GM19463 (cell line): ENCODE measurements at regions not wholly inside any gene's neighbourhood (a gene's known extent, or its start where the extent isn't known, plus 50 kb on each side); places are given as distances from the start of the nearest gene placed in this dataset.
"Not testable (repeated sequence)": the region's sequence is repeated elsewhere in the genome, so short reads cannot be mapped to it uniquely, and the experiment has no call there.

Experiments
- ATAC-seq: cut with Tn5 transposase; IDR thresholded peaks from one replicate; pipeline ENCODE4 v1.9.1; 2021; ENCODE audit warnings: mild to moderate bottlenecking, moderate library complexity; ENCODE audit not compliant: unreplicated experiment

- ATAC-seq: no peak
Measured at GRCh38 chr7:96921231-96921630, 84.1 kb upstream of the DLX6 start.

- ATAC-seq: no peak
Measured at GRCh38 chr7:96921771-96922170, 83.6 kb upstream of the DLX6 start.

- ATAC-seq: not testable (repeated sequence)
Measured at GRCh38 chr7:96923345-96923744, 82.0 kb upstream of the DLX6 start.

- no peak for ATAC-seq
Measured at GRCh38 chr7:96927131-96927530, 78.2 kb upstream of the DLX6 start.

GRCh38 chr7:96928965-96929364, 76.4 kb upstream of the DLX6 start:
- no peak for ATAC-seq

GRCh38 chr7:96931891-96932290, 73.5 kb upstream of the DLX6 start:
- no peak for ATAC-seq

- ATAC-seq: no peak
Measured at GRCh38 chr7:96933067-96933645, 72.2 kb upstream of the DLX6 start.

GRCh38 chr7:96936621-96937020, 68.7 kb upstream of the DLX6 start:
- no peak for ATAC-seq

GRCh38 chr7:96942112-96942511, 63.2 kb upstream of the DLX6 start:
- ATAC-seq: no peak

- no peak for ATAC-seq
Measured at GRCh38 chr7:96949766-96950165, 55.6 kb upstream of the DLX6 start.

GRCh38 chr7:96952974-96953391, 52.4 kb upstream of the DLX6 start:
- no peak for ATAC-seq

- no peak for ATAC-seq
Measured at GRCh38 chr7:96953676-96954513, 51.5 kb upstream of the DLX6 start.
